AG09309 (cell line): ENCODE measurements at regions not wholly inside any gene's neighbourhood (a gene's known extent, or its start where the extent isn't known, plus 50 kb on each side); places are given as distances from the start of the nearest gene placed in this dataset.

Experiments used
- DNase-seq: peaks from one replicate; pipeline ENCODE4 v3.0.0-alpha.2; 2010; ENCODE audit warnings: low read depth
- H3K4me3 ChIP-seq: 2 replicates; pipeline ENCODE4 v1.5.1; 2011; ENCODE audit warnings: mild to moderate bottlenecking, low read depth, low read length, moderate library complexity; ENCODE audit not compliant: control insufficient read depth
- CTCF ChIP-seq: IDR thresholded peaks from 2 replicates; pipeline ENCODE4 v1.5.1; 2011; ENCODE audit warnings: mild to moderate bottlenecking, low read depth, low read length, inconsistent platforms; ENCODE audit not compliant: insufficient read depth, control insufficient read depth; ENCODE audit errors: missing control alignments

GRCh38 chr6:121523628-121524027 lies 88.2 kb downstream of the GJA1 start:
- no peak overlapping the region for H3K4me3 ChIP-seq
- no peak for TF ChIP-seq CTCF
- no peak for DNase-seq

- H3K4me3 ChIP-seq, result no peak overlapping the region
- no peak for DNase-seq
- no peak for TF ChIP-seq CTCF
These were observed 90.8 kb downstream of the GJA1 start for GRCh38 chr6:121526282-121526681.

- no peak overlapping the region for H3K4me3 ChIP-seq
- no peak for TF ChIP-seq CTCF
- DNase-seq, result no peak
These were observed 96.3 kb downstream of the GJA1 start for GRCh38 chr6:121531658-121532169.

DNA sequence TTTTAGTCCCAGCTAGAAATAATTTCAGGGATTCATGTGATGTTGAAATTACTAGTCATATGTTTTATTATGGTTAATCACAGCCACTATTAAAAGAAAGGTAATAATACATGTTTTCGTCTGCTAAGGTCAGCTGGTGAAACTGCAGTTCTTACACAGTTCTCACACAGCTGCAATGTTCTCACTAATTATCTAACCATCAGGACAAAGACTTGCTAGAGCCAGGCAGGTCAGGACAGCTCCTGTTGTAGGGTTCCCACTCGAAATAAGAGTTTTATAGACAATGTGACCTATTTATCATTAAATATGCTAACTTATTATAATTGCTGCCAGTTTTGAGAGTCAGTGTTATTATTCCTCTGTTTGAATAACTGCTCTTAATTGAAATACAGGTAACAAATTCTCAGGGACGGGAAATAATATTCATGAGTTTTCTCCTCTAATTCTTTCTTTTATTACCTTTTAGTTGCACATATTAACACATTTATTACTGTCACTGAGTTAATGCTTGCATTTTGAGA lies 97.9 kb downstream of the GJA1 start:
- no peak for TF ChIP-seq CTCF
- no peak for DNase-seq
- no peak overlapping the region for H3K4me3 ChIP-seq

GRCh38 chr6:121535777-121536176 lies 100.3 kb downstream of the GJA1 start:
- TF ChIP-seq CTCF, result no peak
- no peak overlapping the region for H3K4me3 ChIP-seq
- no peak for DNase-seq

DNA sequence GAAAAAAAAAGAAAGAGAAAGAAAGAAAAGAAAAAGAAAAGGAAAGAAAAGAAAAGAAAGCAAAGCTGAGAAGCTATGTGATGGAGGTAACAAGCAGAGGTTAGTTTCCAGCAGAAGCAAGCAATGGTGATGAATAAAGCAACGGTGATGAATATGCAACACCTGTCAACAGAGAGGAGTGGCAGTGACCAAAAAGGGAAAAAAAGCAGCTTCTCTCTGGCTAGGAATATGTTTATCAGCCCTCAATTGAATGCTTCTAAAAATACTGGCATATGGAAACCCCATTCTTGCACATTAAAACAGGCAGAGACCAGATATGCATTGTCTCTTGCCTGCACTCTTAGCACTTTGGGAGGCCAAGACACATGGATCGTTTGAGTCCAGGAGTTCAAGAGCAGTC lies 100.9 kb downstream of the GJA1 start:
- no peak overlapping the region for H3K4me3 ChIP-seq
- no peak for TF ChIP-seq CTCF
- DNase-seq, result no peak

DNA sequence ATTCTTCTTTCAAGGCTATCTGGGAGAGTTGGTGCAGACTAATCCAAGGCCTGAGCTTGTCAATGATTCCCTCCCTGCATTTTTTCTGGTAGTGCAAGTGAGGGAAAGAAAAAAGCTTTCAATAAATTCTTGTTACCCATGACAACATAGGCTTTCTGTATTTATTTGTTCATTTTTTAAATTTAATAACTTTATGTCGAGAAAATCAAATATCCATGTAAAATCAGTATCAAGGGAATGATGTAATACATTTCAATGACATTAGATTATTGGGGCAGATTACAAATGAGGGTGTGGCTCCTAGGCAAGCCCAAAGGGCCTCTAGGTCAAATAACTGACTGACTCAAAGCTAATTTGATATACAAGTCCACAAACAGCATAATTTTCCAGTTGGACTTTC lies 104.0 kb downstream of the GJA1 start:
- no peak for DNase-seq
- TF ChIP-seq CTCF, result no peak
- H3K4me3 ChIP-seq, result no peak overlapping the region
